ENCODE measurements at regions not wholly inside any gene's neighbourhood (a gene's known extent, or its start where the extent isn't known, plus 50 kb on each side); places are given as distances from the start of the nearest gene placed in this dataset.

DNA sequence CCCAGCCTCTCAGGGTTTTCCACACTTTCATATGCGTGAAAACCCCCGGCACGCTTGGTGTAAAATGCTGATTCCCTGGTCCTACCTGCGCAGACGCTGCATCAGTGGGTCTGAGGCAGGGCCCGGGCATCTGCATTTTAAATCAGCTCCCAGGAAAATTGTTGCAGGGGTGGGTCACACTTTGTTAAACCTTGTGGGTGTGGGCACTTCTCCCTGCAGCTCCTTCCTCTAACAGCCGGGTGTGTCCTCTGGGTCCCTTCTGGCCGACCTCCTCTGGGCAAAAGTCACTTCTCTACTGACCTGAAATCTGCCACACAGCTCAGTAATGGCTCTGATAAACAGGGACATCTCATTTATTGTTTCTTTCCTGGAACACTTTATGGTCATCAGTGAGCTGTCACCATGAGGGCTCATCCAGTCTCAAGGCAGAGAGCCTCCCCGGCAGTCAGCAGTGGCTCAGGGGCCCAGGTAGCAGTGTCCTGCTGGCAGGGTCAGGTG lies 52.8 kb upstream of the TMPRSS2 start:
- DNase-seq = no peak

DNA sequence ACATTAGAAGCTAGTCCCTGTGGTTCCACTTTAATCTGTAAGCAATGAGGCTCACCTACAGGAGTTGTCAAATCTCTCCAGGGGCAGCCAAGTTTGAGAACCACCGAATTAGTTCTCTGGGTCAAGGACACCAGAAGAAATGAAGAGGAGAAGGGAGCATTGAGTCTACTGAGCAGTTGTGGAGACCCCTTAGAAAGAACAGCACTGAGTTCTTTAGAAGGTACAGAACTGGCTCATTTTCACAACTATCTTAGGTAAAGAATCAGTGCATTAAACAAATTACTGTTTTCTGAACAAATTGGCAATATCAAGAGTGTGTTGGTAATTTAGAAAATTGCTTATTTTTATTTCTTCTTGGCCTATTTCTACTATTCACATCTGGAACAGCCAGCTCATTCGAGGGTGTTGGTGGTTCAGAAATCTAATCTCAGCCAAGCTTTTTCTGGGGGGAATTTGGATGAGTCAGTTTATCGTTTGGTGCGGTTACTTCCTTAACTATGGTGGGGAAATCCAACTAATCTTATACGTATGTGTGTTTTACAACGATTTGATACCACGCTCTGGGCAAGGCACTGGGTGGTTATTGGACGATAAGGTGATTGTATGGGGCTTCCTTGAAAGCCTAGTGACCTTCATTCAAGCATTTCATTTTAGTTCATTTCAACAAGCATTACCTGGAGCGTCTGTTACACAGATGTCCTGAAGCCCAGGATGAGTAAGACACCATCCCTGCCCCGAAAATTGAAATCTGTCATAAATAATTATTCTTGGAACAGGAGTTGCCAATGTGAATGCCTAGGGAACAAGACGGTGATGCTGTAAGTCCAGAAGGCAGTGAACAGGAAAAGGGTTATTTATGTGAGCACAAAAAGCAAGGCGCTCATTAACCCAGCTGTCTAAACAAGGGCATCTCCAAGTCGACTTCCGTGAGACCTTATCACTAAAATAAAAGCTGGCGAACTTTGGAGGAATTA lies 52.0 kb upstream of the TMPRSS2 start:
- DNase-seq = no peak

DNA sequence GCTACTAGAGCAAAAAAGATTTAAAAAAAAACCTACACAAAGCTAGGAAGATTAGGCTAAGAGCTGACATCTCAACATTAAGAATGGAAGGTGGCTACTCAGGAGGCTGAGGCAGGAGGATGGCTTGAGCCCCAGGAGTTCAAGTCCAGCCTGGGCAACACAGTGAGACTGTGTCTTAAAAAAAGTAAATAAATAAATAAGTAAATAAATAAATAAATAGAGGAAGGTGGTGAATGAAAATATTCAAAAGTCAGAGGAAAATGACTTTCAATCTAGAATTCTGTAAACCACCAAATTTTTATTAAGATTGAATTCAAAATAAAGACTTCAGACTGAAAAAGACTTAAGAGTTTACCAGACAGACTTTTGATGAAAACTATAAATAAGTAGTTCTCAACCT lies 50.9 kb upstream of the TMPRSS2 start:
- DNase-seq = no peak

DNA sequence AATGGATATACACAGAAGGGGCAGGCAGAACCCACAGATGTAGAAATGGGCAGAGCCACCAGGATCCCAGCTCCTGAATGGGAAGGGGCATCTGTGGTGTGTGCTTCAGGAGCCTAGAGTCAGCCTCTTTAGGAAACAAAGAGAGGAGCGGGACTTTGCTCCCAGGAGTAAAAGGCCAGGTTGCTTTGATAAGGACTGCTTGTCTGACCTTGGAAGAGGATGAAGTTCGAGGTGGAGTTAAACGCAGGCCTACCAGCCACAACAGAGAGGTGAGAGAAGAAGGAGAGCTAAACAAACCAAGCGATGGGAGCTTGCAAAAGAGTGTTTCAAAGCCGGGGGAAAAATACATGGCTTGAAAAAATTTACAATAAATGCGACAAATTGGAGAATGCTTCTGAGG lies 49.9 kb upstream of the TMPRSS2 start:
- DNase-seq = no peak
